MM.1S (cell line): ENCODE measurements at regions not wholly inside any gene's neighbourhood (a gene's known extent, or its start where the extent isn't known, plus 50 kb on each side); places are given as distances from the start of the nearest gene placed in this dataset.
"Not testable (repeated sequence)": the region's sequence is repeated elsewhere in the genome, so short reads cannot be mapped to it uniquely, and the experiment has no call there.

Experiments used
- DNase-seq: peaks from one replicate; pipeline ENCODE4 v3.0.0-alpha.2; 2015
- H2AFZ ChIP-seq: fragments of 300-600 bp; sonication (generic); 2 replicates; pipeline ENCODE4 v1.6.0; 2016; ENCODE audit warnings: antibody characterized with exemption, low read length
- H3F3A ChIP-seq: fragments of 300-600 bp; sonication (generic); 2 replicates; pipeline ENCODE4 v1.6.1; 2016; ENCODE audit warnings: mild to moderate bottlenecking, antibody characterized with exemption, low read length, moderate library complexity, mixed read lengths; ENCODE audit not compliant: insufficient read depth
- H3K27ac ChIP-seq: fragments of 300-600 bp; sonication (generic); 2 replicates; pipeline ENCODE4 v1.5.1; 2016; ENCODE audit warnings: mild to moderate bottlenecking, low read length
- H3K27me3 ChIP-seq: fragments of 300-600 bp; sonication (generic); replicated peaks from 2 replicates; pipeline ENCODE4 v1.6.0; 2016; ENCODE audit warnings: low read length; ENCODE audit not compliant: insufficient read depth
- H3K36me3 ChIP-seq: fragments of 300-600 bp; sonication (generic); replicated peaks from 2 replicates; pipeline ENCODE4 v1.6.1; 2016; ENCODE audit warnings: mild to moderate bottlenecking, low read length, mixed read lengths; ENCODE audit not compliant: insufficient read depth
- H3K4me1 ChIP-seq: fragments of 300-600 bp; sonication (generic); 2 replicates; pipeline ENCODE4 v1.6.1; 2016; ENCODE audit warnings: low read length, mixed read lengths
- H3K4me2 ChIP-seq: fragments of 300-600 bp; sonication (generic); 2 replicates; pipeline ENCODE4 v1.6.0; 2016; ENCODE audit warnings: low read depth, low read length
- H3K4me3 ChIP-seq: fragments of 300-600 bp; sonication (generic); 2 replicates; pipeline ENCODE4 v1.5.1; 2016; ENCODE audit warnings: low read length, mixed read lengths
- H3K79me2 ChIP-seq: fragments of 300-600 bp; sonication (generic); 2 replicates; pipeline ENCODE4 v1.6.1; 2016; ENCODE audit warnings: mixed run types, low read length, mixed read lengths
- H3K9ac ChIP-seq: fragments of 300-600 bp; sonication (generic); 2 replicates; pipeline ENCODE4 v1.6.1; 2016; ENCODE audit warnings: low read length, mixed read lengths
- H3K9me2 ChIP-seq: fragments of 300-600 bp; sonication (generic); replicated peaks from 2 replicates; pipeline ENCODE4 v1.6.1; 2016; ENCODE audit warnings: mild to moderate bottlenecking, low read length, mixed read lengths; ENCODE audit not compliant: insufficient read depth
- H3K9me3 ChIP-seq: fragments of 300-600 bp; sonication (generic); replicated peaks from 2 replicates; pipeline ENCODE4 v1.6.1; 2016; ENCODE audit warnings: mild to moderate bottlenecking, low read length, mixed read lengths; ENCODE audit not compliant: insufficient read depth
- H4K20me1 ChIP-seq: fragments of 300-600 bp; sonication (generic); 2 replicates; pipeline ENCODE4 v1.6.1; 2016; ENCODE audit warnings: mild to moderate bottlenecking, low read length, moderate library complexity, mixed read lengths; ENCODE audit not compliant: insufficient read depth
- CTCF ChIP-seq: fragments of 300-600 bp; sonication (generic); IDR thresholded peaks from 2 replicates; pipeline ENCODE4 v1.5.1; 2016; ENCODE audit warnings: antibody characterized with exemption, low read length, mixed read lengths
- EZH2 ChIP-seq: fragments of 300-600 bp; sonication (generic); optimal IDR thresholded peaks from 2 replicates; pipeline ENCODE3; 2017; ENCODE audit warnings: low read depth, mild to moderate bottlenecking, antibody characterized with exemption, low read length, mixed read lengths
- EZH2phosphoT487 ChIP-seq: fragments of 300-600 bp; sonication (generic); IDR thresholded peaks from 2 replicates; pipeline ENCODE4 v1.6.1; 2018; ENCODE audit warnings: antibody characterized with exemption, low read length

DNA sequence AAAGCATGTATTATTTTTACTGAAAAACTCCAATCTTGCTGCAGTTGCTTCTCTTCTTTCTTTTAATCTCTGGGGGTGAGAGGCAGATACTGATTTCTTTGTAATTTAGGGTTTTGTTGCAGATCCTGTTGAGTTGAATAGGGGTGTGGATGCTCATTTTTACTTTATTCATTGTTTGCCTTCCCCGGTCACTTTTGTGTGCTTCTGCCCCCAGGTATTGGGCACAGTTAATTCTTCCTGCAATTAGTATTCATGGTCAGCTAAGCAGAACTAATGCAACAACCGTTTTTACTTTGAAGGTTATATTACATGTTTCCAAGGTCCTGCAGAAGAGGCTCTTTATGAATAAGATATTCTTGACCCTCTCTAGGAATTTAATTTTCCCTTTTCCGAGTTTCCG lies 96.4 kb downstream of the BUB3 start:
- Histone ChIP-seq H3K79me2 (no peaks in the 10 kb centered on the region), H4K20me1 (no peaks in the 10 kb centered on the region), H3K27me3 (no peaks in the 10 kb centered on the region), H3K4me1 (no peaks in the 10 kb centered on the region), H2AFZ (no peak overlapping the region), H3K4me3 (no peak overlapping the region), H3K27ac (no peak overlapping the region), H3K9me2 (no peaks in the 10 kb centered on the region), H3K4me2 (no peak overlapping the region), H3K36me3 (no peaks in the 10 kb centered on the region), H3K9ac (no peak overlapping the region), H3F3A (no peaks in the 10 kb centered on the region), H3K9me3 (no peaks in the 10 kb centered on the region; the same call in 1 of the 2 replicates)
- TF ChIP-seq EZH2phosphoT487, result no peak
- TF ChIP-seq EZH2, result no peak
- TF ChIP-seq CTCF, result no peak
- DNase-seq, result no peak

DNA sequence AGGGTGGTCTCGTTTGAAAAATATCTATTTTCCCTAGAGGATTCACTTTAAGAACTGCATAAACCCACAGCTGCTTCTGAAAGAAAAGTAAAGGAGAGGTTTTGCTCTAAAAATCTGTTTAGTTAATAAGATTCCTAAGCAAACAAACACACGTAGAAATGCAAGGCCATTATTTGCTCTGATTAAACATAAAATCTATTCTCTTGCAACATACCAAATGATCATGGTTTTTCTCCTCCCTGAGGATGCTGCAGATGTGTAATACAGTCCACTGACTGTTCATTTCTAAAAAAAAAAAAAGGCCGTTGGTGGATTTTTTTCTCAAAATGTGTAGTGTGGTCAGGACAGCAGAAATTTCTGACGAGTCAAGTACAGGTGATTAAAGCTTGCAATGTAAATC lies 98.6 kb downstream of the BUB3 start:
- Histone ChIP-seq H3K27ac (no peak overlapping the region), H3K36me3 (no peaks in the 10 kb centered on the region), H4K20me1 (no peaks in the 10 kb centered on the region), H2AFZ (no peak overlapping the region), H3F3A (no peaks in the 10 kb centered on the region), H3K9me3 (no peaks in the 10 kb centered on the region; the same call in 1 of the 2 replicates), H3K9ac (no peak overlapping the region), H3K4me1 (no peaks in the 10 kb centered on the region), H3K9me2 (no peaks in the 10 kb centered on the region), H3K27me3 (no peaks in the 10 kb centered on the region), H3K79me2 (no peaks in the 10 kb centered on the region), H3K4me3 (no peak overlapping the region), H3K4me2 (no peak overlapping the region)
- no peak for DNase-seq
- TF ChIP-seq CTCF (no peak), EZH2 (no peak), EZH2phosphoT487 (no peak)

GRCh38 chr10:123254343-123254742 lies 100.1 kb downstream of the BUB3 start:
- not testable (repeated sequence) for DNase-seq, H3K27ac ChIP-seq, H3K79me2 ChIP-seq, H3K4me1 ChIP-seq, H3K9me3 ChIP-seq, H3K9me2 ChIP-seq, H2AFZ ChIP-seq, H3F3A ChIP-seq, H4K20me1 ChIP-seq, H3K4me2 ChIP-seq, H3K27me3 ChIP-seq, H3K4me3 ChIP-seq, H3K36me3 ChIP-seq, H3K9ac ChIP-seq

DNA sequence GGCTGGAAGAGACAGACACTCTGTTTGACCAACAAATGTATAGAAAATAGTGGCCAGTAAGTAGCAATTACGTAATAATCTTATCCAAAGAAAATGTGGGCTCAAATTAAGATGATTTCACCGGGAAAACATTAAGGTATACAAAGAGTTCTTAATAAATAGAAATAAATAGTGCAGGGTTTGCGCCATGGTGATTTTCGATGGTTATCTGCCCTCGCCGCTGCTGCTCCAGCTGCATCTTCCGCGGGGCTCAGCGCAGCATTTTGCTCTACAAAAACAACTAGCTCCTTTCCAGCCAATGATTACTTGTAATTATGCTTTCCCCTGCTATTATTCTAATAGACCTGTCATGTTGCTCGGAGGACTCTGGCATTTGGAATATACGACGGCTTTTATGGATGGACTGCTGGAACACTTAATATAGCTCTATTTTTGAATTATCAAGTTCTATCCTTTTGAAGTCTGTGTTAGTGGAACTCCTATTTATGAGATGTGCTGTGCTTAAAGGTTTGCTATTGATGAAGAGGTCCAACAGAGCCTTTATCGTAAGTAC lies 103.8 kb downstream of the BUB3 start:
- Histone ChIP-seq H3F3A (no peaks in the 10 kb centered on the region), H2AFZ (no peak overlapping the region), H3K4me3 (no peak overlapping the region), H3K27me3 (no peaks in the 10 kb centered on the region), H3K9me3 (no peaks in the 10 kb centered on the region; the same call in 1 of the 2 replicates), H3K79me2 (no peaks in the 10 kb centered on the region), H3K27ac (no peak overlapping the region), H3K36me3 (no peaks in the 10 kb centered on the region), H3K4me2 (no peak overlapping the region), H3K4me1 (no peaks in the 10 kb centered on the region), H3K9ac (no peak overlapping the region), H3K9me2 (no peaks in the 10 kb centered on the region), H4K20me1 (no peaks in the 10 kb centered on the region)
- no peak for TF ChIP-seq CTCF
- TF ChIP-seq EZH2phosphoT487, result no peak
- TF ChIP-seq EZH2, result no peak
- DNase-seq, result no peak
